ENCODE measurements at regions not wholly inside any gene's neighbourhood (a gene's known extent, or its start where the extent isn't known, plus 50 kb on each side); places are given as distances from the start of the nearest gene placed in this dataset.

- no peak for TF ChIP-seq EZH2phosphoT487 (IDR thresholded peaks at IDR 0.05; ENCODE audit: low read depth)
- TF ChIP-seq CTCF (IDR thresholded peaks at IDR 0.05; ENCODE audit: low read depth, low read length) = no peak
Observed at GRCh38 chr3:194231929-194232832, 96.2 kb downstream of the HES1 start.

GRCh38 chr3:194233150-194233549, 97.2 kb downstream of the HES1 start:
- Histone ChIP-seq H3K27ac (ENCODE audit: low read length) (no peak overlapping the region), H2AFZ (ENCODE audit: low read depth, low read length) (no peak overlapping the region), H3K36me3 (replicated peaks; ENCODE audit: low read depth, low read length) (no peaks in the 10 kb centered on the region), H3K9ac (ENCODE audit: low read length) (no peak overlapping the region), H3K27me3 (ENCODE audit: low read depth, low read length) (0 out of 2 replicates have a peak, but pooled peaks cover 12% of the 10 kb centered on the region), H3K79me2 (ENCODE audit: low read length) (no peaks in the 10 kb centered on the region), H3K4me3 (ENCODE audit: low read length) (no peak overlapping the region), H3K9me3 (ENCODE audit: insufficient read depth, low read length) (no peaks in the 10 kb centered on the region), H3K4me2 (ENCODE audit: low read length) (no peak overlapping the region), H3K4me1 (ENCODE audit: low read length) (no peaks in the 10 kb centered on the region), H4K20me1 (ENCODE audit: insufficient read depth, low read length) (no peaks in the 10 kb centered on the region)
- TF ChIP-seq EZH2phosphoT487 (IDR thresholded peaks at IDR 0.05; ENCODE audit: low read depth) = no peak
- no peak for TF ChIP-seq CTCF (IDR thresholded peaks at IDR 0.05; ENCODE audit: low read depth, low read length)

More at GRCh38 chr3:194231929-194232832, 96.2 kb downstream of the HES1 start:
- Histone ChIP-seq H4K20me1 (ENCODE audit: insufficient read depth, low read length) (no peaks in the 10 kb centered on the region), H3K9ac (ENCODE audit: low read length) (no peak overlapping the region), H3K27me3 (ENCODE audit: low read depth, low read length) (0 out of 2 replicates have a peak, but pooled peaks cover 8% of the 10 kb centered on the region), H3K4me2 (ENCODE audit: low read length) (no peak overlapping the region), H3K4me1 (ENCODE audit: low read length) (no peaks in the 10 kb centered on the region), H3K36me3 (replicated peaks; ENCODE audit: low read depth, low read length) (no peaks in the 10 kb centered on the region), H3K9me3 (ENCODE audit: insufficient read depth, low read length) (no peaks in the 10 kb centered on the region), H3K27ac (ENCODE audit: low read length) (no peak overlapping the region), H3K79me2 (ENCODE audit: low read length) (no peaks in the 10 kb centered on the region), H3K4me3 (ENCODE audit: low read length) (no peak overlapping the region), H2AFZ (ENCODE audit: low read depth, low read length) (no peak overlapping the region)

- TF ChIP-seq EZH2phosphoT487 (IDR thresholded peaks at IDR 0.05; ENCODE audit: low read depth) (no peak), CTCF (IDR thresholded peaks at IDR 0.05; ENCODE audit: low read depth, low read length) (no peak)
- Histone ChIP-seq H3K9ac (ENCODE audit: low read length) (no peak overlapping the region), H4K20me1 (ENCODE audit: insufficient read depth, low read length) (no peaks in the 10 kb centered on the region), H3K79me2 (ENCODE audit: low read length) (no peaks in the 10 kb centered on the region), H3K9me3 (ENCODE audit: insufficient read depth, low read length) (no peaks in the 10 kb centered on the region), H3K36me3 (replicated peaks; ENCODE audit: low read depth, low read length) (no peaks in the 10 kb centered on the region), H3K27me3 (ENCODE audit: low read depth, low read length) (0 out of 2 replicates have a peak, but pooled peaks cover 12% of the 10 kb centered on the region), H3K4me2 (ENCODE audit: low read length) (no peak overlapping the region), H2AFZ (ENCODE audit: low read depth, low read length) (no peak overlapping the region), H3K4me3 (ENCODE audit: low read length) (no peak overlapping the region), H3K4me1 (ENCODE audit: low read length) (no peaks in the 10 kb centered on the region), H3K27ac (ENCODE audit: low read length) (no peak overlapping the region)
Observed at GRCh38 chr3:194235160-194235559, 99.2 kb downstream of the HES1 start.

GRCh38 chr3:194237110-194237509, 101.2 kb downstream of the HES1 start:
- TF ChIP-seq EZH2phosphoT487 (IDR thresholded peaks at IDR 0.05; ENCODE audit: low read depth) (no peak), CTCF (IDR thresholded peaks at IDR 0.05; ENCODE audit: low read depth, low read length) (no peak)
- Histone ChIP-seq H3K27ac (ENCODE audit: low read length) (no peak overlapping the region), H3K9ac (ENCODE audit: low read length) (no peak overlapping the region), H3K9me3 (ENCODE audit: insufficient read depth, low read length) (no peaks in the 10 kb centered on the region), H4K20me1 (ENCODE audit: insufficient read depth, low read length) (no peaks in the 10 kb centered on the region), H3K4me3 (ENCODE audit: low read length) (no peak overlapping the region), H3K36me3 (replicated peaks; ENCODE audit: low read depth, low read length) (no peaks in the 10 kb centered on the region), H2AFZ (ENCODE audit: low read depth, low read length) (no peak overlapping the region), H3K27me3 (ENCODE audit: low read depth, low read length) (peaks cover 14% of the 10 kb centered on the region; the same call in 1 of the 2 replicates), H3K4me1 (ENCODE audit: low read length) (no peaks in the 10 kb centered on the region), H3K4me2 (ENCODE audit: low read length) (no peak overlapping the region), H3K79me2 (ENCODE audit: low read length) (no peaks in the 10 kb centered on the region)
